ENCODE measurements at regions not wholly inside any gene's neighbourhood (a gene's known extent, or its start where the extent isn't known, plus 50 kb on each side); places are given as distances from the start of the nearest gene placed in this dataset.

DNA sequence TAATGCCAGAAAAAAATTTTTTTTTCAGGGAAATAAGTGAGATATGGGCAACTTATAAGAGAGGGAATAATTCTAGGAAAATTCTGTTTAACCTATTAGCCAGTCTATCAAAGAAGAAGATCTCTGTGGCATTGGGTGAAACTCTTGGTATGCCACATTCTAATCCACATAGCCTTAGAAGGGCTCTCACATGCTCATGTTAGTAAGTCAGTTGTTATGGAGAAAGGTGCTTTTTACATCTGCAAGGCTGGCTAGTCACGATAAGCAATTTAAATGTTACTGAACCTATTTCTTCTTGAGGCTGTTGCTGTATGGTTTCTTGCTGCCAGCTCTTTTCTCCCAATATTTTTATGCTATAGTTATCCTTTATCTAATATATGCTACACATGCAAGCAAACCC is 89.9 kb upstream of the MAGI1 start:
- DNase-seq = no peak

DNA sequence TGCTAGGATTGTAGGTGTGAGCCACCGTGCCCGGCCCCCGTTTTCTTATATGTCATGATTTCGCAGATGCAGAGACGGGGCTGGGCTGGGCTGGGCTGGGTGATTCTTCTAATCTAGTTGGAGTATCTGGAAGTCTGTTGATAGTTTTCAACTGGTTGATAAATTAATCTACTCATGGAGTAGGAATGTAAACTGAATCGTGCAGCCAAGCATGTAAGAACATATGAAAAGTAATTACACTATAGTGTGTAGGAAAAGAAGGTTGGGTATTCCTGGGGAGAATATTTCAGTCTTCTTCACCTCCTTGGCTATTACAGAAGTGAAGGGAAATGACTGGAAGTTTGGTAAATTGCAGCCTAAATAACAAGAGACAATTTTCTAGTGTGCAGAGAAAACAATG is 82.6 kb upstream of the MAGI1 start:
- no peak for DNase-seq

DNA sequence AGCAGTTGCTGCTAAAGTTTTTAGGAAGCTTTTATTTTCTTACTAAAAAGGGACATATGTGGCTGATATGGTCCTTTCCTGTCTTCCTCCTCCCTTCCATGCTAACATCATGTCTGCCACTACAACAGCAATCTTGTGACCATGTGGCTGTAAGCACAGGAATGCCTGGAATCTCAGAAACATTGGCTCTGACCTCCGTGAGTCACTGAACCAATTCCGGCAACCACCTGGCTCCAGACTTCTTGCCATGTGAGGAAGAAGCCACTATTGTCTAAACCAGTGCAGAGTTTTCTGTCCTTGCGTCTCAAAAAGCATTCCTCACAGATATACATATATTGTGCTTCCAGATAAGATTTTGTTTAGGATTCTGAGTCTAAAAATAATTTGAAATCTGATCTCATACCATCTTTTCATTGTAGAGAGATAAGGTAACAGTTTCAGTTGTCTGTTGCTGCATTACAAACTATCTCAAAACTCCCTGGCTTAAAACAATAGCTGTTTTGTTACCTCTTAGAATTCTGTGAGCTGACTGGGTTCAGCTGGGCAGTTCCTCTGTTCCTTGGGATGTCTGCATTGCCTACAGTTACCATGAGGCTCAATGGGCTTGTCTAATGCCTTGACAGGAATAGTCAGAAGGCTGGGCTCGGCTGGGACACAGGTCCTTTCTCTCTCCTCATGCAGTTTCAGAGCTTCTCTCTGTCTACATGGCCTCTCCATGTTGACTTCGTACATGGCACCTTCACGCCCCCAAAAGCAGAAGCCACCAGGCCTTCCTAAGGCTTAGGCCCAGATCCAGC is 77.3 kb upstream of the MAGI1 start:
- DNase-seq = peak in 2 of 14 donors; percentile 5 to 89

DNA sequence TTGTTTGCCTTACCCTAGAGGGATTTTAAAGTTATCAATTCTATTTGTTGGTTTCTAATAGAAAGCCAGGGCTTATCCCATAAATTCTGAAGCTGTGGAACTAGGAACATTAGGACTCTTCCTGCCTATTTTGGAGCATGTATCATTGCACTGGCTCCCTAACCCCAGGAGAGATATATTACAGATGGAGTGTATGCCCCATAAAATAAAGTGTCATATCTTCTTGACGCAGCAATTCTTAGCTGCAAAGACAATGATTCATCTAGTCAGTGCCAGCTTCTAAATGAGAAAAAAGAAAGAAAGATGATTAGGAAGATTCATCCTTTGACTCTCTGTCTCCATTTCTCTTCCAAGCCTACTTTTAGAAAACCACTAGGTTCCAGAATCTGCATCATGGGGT is 74.8 kb upstream of the MAGI1 start:
- no peak for DNase-seq

DNA sequence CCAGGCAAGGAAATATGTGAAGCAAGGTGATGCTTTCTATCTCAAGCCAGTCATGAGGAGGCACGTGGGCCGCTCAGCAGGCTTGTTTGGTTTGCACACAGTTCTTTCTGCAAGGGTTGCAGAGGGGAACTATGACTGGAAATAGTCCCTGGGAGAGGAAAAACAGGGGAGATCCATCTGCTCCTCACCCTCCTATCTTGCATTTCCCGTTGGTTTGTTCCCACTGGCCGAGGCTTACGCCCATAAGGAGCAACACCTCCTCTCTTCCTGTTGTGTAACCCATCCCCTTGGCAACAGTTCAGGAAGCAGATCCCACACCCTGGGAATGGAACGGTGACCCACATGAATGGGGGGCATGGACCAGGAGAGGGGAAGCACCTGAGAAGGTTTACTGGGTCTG is 72.1 kb upstream of the MAGI1 start:
- peak in 1 of 14 donors; percentile 19 for DNase-seq

DNA sequence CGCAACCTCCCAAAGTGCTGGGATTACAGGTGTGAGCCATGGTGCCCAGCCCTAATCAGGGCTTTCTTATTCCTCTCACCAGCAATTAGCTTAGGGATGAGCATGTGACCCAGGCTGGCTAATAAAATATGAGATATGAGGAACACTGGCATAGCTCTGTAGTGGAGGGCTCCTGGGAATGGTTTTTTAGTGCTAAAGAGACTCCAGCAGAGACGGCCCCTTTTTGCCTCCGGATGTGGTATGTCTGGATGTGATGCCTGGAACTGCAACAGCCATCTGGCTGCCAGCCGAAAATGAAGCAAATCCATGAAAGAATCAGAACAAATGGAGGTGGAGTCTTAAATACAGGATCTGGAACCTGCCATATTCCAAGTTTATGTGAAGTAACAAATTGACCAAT is 69.1 kb upstream of the MAGI1 start:
- DNase-seq = no peak

DNA sequence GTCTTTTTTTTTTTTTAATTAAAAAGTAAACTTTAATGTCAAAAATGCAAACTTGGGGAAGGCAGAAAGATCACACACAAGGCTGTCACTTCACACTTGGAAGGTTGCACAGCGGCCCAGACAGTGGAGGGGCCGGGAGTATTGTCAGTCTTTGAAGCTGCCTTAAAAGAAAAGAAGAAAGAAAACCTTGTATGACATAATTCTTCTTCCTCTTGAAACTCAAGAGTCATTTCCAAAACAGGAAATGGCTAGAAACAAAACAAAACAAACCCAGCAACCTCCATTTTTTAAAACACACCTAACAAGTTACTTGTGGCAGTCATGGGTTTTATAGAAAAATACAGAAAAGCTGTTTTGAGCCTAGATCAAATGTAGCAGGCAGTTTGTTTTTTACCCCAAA is 68.1 kb upstream of the MAGI1 start:
- DNase-seq = no peak

DNA sequence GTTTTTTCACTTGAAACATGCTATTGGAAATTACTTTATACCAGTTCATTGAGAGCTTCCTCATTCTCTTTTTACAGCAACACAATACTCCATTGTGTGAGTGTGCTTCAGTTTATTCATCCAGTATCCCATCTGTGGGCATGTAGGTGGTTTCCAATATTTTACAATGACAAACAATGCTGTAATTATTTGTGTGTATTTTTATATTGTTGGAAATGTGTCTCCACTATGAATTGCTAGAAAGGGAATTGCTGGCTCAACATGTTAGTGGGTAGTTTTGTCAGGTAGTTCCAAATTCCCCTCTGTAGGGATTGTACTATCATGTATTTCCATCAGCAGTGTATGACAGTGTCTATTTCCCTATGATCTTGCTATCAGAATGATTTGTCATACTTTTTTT is 65.8 kb upstream of the MAGI1 start:
- DNase-seq = no peak

DNA sequence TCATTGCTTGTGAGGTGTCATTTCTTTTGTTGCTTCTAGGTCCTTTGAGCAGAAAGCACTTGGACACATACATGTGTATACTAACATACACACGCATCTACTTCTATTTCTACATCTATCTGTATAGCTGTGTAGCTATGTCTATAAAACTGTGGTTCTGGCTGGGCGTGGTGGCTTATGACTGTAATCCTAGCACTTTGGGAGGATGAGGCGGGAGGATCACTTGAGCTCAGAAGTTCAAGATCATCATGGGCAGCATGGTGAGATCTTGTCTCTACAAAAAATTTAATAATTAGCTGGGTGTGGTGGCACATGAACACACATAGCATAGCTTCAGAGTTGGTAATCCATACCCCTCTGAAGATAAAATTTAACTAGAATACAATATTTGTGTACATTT is 65.0 kb upstream of the MAGI1 start:
- DNase-seq = no peak

DNA sequence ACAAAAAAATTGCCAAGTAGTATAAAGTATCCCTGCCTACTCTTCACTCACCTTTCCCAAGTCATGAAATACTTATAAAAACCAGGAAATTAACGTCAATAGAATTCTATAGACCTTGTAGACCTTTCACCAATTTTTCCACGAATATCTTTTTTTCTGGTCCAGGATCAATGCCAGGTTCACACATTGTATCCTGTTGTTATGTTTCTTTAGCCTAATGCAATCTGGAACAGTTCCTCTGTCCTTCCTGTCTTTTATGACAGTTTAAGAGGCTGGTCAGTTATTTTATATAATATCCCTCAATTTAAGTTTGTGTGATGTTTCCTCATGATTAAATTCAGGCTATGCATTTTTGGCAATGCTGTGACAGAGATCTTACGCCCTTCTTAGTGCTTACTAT is 63.2 kb upstream of the MAGI1 start:
- DNase-seq = no peak

DNA sequence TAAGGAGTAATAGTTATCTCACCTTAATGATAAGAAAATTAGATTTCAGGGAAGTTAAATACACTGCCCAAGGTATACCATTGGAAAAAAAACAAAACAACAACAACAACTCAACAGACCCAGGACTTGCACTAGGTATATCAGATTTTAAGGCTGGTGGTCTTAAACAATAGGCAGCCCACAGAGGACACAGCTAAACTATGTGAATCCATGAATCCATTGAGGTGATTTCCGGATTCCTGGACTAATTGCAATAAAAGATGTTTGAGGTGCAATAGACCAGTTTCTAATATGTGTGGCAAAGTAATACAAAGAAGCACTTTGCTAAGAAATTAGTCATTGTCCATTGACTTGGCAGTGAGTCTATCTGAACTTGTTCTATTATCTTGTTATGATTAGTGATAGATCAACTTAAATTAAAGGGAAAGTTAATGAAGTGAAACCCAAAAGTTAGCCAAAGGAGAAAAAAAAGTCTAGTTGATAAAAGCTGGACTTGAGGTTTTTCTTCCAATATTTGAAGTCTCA is 60.9 kb upstream of the MAGI1 start:
- DNase-seq = no peak

DNA sequence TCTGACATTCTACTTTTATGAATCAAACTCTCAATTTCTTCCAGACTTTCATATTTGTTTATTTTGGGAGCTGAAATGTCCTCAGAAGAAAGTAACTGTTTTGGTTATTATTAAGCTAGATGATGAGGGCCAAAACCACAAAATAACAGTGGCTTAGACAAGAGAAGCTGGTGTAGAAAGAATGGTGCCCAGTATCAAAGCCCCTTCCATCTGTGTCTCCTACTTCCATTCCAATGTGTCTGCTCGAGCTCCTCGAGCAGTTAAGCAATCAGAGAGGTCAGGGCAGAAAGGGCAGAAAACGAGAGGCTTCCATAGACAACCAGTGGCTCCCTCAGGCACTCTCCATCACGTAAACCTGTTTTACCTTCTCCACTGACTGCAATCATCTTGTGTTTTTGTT is 59.7 kb upstream of the MAGI1 start:
- DNase-seq = no peak

DNA sequence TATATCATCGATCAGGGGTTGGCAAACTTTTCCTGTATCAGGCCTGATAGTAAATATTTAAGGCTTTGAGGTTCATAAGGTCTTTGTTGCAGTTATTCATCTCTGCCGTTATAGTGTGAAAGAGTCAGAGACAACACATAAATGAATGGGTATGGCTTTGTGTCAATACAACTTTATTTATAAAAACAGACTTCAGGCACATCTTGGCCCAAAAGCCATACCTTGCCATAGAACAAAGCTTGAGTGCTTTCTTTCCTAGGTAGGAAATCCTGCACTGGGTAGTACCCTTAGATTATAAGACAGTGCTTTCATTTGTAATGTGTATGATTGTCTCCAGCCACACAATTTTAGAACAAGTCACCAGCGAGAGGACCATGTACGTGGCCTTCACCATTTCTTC is 58.9 kb upstream of the MAGI1 start:
- DNase-seq = no peak

DNA sequence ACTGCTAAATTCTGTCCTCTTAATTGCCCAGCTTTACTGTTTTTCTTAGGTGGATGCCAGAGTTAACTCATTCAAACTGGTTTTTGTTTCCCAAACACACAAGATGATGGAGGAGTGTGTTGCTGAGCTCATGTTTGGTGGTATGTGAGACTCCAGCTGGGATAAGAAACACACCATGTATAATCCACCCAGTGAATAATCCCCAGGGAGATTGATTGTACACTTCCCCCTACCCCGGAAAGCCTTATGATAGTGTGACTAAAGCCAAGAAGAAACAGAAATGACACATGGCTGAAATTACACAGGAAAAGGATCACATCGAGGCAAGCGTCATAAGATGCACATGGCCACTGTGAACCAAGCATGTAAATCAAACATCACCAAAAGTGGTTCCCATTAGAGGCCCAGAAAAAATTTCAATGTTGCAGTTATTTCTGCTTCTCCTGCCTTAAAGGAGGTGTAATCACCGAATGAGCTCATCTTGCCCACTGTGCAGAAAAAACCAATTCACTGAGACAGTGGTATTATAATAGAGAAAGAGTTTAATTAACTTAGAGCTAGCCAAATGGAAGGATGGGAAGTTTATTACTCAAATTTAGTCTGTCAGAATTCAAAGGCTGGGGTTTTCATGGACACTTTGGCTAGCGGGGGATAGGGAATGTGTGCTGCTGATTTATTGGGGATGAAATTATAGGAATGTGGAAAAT is 56.7 kb upstream of the MAGI1 start:
- no peak for DNase-seq

DNA sequence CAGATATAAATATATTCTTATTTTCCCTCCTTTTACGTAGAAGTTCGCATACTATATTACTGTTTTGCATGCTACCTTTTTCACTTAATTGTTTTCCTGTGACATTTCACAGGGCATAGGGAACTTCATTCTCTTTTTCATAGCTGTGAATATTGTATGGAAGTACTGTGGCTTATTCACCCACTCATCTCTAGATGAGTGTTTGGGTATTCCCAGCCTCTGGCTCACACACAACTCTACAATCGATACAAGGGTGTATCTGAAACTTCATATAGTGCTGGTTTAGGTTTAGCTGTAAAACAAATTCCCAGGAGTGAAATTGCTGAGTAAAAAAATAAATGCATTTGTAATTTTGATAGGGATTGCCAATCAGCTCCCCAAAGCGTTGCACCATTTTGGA is 55.3 kb upstream of the MAGI1 start:
- DNase-seq = no peak

DNA sequence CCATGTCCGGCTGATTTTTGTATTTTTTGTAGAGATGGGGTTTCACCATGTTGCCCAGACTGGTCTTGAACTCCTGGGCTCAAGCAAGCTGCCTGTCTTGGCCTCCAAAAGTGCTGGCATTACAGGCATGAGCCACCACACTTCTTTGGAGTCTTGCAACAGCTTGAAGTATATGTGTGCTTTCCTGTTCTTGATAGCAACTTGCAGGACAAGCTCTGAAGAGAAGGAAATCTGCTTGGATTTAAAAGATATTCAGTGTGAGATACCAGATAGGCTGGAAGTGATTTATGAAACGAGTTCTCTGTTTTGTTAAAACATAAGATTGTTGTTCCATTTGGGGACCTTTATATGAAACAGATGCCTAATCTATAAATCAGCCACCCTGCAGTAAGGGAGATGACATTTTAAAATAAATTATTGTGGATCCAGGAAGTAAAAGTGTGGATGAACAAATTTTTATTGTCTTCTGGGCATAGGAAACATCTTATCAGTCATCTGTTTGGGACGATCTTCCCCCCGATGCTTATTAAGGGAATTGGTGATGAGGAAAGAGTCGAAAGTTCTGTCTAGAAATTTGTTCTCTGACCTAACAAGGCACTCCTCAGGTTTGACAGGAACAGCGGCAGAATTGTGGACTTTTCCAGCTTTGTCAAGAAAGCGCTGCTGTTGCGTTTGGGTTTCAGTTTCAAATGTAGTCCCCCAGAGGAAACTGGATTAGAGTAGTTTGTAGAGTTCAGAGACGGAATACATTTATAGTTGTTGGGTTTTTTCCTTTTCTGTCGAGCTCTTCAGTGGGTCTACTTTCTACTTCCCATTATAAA is 53.7 kb upstream of the MAGI1 start:
- no peak for DNase-seq
